OCI-M2 (cell line): ENCODE measurements at regions not wholly inside any gene's neighbourhood (a gene's known extent, or its start where the extent isn't known, plus 50 kb on each side); places are given as distances from the start of the nearest gene placed in this dataset.
"Not testable (repeated sequence)": the region's sequence is repeated elsewhere in the genome, so short reads cannot be mapped to it uniquely, and the experiment has no call there.

Experiments
- DNase-seq: peaks from one replicate; lab custom pipeline; 2025; ENCODE audit not compliant: unreplicated experiment; lab: John Stamatoyannopoulos, UW

DNA sequence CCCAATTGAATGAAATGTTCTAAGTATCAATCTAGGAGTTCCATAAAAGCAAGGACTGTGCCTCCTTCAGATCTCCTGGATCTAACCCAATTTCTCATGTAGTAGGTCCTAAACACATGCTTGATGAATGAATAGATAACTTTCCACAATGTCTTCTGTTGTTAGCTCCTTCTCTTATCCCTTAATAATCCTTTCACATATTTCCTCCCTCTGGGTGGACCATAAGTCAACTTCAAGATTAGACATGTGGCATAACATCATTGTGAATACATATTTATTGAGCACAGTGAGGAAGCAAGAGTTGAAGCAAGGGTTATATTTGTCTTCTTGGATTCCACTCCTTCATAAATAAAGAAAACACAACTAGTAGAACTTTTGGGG lies 108.6 kb upstream of the EGFLAM start:
- no peak for DNase-seq

DNA sequence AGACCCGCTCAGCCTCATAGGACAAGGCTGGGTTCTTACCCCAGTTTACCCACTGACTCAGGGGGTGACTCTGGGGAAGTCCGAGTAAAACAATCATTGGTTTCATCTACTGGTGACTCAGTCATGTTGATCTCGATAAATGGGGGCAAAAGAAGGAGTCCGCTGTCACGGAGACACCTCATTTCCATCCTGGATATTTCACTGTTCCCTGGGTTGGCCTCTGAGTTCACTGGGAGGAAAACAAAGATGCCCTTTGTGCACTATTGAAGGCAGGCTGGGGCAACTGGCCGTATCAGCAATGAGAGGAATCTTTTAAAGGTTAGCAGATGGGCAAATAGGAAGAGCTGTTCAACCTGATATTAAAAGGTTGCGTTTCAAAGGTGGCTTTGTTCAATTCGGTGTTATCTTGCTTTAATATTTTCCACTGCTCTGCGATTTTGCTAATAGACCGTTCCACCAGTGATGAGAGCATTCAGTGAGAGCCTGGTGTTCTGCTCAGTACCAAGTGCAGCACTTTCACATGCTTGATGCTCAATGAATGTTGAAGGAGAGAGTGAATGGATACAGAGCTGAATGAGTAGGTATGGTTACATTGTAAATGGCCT lies 110.2 kb upstream of the EGFLAM start:
- DNase-seq: no peak

DNA sequence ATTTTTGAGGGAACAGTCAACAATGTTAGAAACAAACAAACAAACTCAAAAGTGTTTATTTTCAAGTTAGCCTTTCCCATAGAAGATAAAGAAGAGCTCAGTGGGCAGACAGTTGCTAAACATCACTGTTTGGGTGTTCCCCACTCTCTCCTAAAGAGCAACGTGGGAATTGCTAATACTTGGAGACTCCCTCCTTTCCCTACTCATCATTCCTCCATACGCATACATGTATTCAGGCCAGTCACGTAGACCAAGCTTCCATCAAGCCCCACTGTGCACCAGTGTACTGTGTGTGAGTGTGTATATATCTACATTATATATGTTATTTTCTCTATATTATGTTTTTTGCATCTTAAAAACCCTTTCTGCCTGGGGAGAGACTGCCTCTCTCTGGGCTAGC lies 115.0 kb upstream of the EGFLAM start:
- DNase-seq: no peak

DNA sequence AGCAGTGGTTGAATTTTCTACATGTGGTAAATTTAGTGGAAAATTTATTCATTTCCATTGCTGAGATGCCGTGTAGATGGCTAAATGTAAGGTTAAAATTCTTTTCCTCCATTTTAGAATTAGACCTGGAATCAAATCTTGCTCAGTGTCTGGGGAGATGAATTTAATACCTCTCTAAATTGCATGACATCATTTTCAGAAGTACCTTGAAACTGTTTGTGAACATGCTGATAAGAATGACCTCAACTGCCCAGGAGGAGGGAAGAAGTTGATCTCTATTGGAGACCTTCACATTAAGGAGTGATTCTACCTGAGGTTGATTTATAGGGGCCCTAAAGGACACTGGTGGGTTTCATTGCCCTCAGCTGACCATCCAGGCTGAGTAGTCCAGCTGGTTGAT lies 116.7 kb upstream of the EGFLAM start:
- no peak for DNase-seq

DNA sequence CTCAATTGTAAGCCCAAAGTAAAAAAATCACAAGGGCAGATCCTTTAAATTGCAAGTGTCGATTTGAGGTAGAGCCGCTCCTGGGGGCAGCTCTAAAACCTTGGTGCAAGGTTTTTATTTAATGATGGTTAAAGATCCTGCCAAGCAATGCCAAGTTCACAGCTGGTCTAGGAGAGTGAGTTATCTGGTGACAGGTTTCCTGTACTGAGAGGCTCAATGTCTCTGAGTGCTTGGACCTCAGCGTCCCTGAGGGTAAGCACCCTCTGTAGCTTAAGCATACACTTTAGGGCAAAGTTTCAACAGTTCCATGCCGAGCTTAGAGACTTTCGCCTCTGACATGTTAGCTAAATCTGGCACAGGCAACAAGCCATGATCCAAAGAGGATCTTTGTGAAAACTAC lies 119.8 kb upstream of the EGFLAM start:
- no peak for DNase-seq

DNA sequence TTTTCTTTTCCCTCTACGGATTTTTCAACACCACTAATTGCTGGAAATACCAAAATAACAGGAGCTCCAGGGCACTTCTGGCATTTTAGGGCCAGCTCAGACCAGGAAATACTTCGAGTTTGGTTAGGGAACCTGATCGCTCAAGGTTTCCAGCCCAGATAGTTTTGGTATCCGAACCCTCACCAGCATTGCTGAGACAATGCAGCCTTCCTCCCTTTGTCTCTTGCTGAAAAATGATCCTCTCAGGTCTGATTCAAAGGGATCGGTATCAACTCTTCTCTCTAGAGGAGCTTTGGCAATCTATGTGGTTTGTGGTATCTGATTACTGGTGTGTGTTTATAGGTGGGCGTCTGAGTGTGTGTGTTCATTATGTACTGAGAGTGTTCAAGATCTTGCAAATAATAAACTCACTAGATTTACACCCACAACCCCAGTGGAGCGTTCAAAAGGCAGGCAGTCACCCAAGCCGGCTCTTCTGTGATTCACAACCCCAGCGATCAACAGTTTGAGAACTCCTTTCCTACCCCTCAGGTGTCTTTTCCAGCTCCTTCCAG lies 122.8 kb upstream of the EGFLAM start:
- DNase-seq: no peak

DNA sequence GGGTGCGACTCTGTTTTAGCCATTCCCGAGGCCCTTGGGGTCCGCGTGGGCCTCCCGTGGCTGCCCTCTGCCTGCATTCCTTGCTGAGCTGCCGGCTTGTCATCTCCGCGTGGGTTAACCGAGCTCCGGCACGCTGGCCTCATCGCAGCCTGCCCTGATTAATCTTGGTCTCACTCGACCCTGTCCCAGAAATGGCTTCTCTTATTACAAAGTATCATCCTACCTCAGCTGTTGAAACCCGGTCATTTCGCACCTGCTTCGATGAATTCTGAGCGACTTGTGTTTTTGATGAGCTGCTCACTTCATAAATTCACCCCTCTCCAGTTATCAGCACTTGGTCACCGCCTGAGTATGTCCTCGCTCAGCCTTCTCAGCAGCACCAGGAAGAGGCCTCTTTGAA lies 123.5 kb upstream of the EGFLAM start:
- DNase-seq: no peak

DNA sequence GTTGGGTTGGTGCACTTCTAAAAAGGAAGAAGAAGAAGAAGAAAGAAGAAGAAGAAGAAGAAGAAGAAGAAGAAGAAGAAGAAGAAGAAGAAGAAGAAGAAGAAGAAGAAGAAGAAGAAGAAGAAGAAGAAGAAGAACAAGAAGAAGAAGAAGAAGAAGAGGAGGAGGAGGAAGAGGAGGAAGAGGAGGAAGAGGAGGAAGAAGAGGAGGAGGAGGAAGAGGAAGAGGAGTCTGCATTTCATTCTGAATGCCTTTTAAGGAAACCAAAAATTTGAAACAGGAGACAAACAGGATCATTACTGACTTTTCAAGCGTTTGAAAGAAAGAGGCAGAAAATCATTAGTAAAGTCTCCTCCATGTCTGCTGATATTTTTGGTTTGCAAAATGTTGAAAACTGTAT lies 124.1 kb upstream of the EGFLAM start:
- not testable (repeated sequence) for DNase-seq

DNA sequence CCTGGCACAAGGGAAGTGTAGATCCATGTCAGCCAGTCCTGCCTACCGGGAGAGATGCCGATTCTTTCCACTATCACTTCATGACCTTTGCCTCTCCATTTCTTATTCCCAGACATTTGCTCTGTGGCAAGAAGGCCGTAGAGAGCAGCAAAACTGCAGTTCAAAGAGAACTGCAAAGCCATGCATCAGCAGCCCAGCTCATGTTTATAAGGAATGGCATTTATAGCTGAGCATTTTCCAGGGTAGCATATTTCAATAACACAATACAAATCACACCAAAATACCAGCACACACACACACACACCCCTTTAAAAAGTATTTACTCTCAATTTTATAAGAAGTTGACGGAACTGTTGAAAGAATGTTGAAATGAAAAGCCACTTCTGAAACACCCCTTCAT lies 126.7 kb upstream of the EGFLAM start:
- DNase-seq: no peak

DNA sequence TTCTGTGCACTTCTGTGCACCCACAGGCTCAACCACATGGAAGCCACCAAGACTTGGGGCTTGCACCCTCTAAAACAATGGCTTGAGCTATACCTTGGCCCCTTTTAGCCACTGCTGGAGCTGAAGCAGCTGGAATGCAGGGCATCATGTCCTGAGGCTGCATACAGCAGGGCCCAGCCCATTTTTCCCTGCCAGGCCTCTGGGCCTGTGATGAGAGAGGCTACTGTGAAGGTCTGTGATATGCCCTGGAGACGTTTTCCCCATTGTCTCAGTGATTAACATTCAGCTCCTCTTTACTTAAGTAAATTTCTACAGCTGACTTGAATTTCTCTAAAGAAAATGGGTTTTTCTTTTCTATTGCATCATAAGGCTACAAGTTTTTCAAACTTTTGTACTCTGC lies 134.0 kb upstream of the EGFLAM start:
- DNase-seq: no peak

DNA sequence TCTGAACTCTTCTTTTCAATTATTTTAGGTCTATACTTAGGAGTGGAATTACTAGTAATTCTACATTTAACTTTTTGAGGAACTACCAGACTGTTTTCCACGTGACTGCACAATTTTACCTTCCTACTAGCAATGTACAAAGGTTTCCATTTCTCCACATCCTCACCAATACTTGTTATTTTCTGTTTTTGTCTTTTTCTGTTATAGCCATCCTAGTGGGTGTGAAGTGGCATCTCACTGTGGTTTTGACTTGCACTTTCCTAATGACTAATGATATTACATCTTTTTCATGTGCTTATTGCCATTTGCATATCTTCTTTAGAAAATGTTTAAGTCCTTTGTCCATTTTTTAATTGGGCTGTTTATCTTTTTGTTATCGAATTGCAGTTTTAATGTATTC lies 136.9 kb upstream of the EGFLAM start:
- DNase-seq: no peak

DNA sequence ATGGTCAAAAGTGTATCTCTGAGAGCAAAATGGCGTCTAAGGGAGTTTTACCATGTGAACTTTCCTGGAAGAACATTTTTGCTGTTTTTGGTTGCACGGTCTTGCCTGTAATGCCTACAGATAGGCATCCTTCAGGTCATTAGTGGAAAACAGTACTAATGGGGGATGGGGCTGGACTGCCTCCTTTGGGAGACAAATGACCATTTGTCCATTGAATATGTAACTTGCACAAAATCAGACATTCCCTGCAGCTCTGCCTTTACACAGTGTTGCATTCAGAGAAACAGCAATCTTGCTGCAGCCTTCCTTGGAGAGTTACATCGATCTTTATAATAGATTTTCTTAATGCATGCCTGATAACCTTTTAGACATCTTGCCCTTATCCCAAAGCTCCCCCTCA lies 138.5 kb upstream of the EGFLAM start:
- no peak for DNase-seq

DNA sequence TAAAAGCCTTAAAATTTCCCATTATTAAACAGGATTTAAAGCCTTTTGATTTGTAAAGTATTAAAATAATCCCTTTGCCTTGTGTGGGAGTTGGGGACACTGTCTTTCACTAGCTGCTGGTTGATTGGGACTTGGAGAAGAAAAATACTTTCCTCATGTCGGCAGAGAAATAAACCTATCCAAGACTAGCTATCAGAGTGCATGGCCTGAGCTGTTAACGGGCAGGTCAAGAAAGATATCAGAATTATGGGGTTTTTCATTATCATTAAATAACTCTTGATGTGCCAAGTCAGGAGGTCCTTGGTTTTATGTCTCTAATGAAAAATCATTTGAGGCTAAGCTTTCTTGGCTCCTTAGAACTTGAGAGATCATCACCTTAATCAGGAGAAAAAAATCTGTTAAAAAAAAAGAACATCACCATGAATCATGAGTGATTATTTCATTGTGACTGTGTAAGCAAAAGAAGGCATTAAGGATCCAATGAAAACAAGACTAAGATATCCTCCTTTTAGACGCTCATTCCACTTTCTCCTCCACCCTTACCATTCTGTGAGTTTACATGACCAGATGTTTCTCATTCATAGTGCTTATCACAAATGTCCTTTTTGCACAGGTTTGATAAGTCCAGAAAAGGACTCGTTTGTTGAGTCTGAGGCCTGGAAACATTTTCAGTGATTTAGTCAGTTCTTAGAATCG lies 140.4 kb upstream of the EGFLAM start:
- DNase-seq: no peak

DNA sequence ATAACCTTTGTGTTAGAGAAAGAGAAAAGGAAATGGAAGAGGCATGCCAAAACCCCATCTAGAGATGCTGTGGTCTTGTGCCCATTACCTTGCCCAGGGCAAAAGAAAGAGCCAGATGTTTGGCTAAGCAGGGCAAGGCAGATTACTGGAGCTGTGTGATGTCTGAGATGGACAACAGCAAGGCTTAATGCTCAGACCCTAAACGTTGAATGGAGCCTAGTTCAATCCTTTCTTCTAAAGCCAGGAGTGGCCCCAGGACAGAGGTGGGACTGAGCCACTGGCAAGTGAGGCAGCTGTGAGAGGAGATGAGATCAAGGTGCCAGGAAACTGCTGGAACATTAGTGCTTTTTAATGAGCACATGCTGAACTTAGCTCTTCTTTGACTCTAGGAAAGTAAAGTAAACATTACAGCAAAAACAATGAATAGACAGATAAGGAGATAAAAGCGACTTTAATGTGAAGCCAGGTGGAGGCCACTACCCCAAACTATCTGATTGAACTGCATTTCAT lies 143.0 kb upstream of the EGFLAM start:
- no peak for DNase-seq

DNA sequence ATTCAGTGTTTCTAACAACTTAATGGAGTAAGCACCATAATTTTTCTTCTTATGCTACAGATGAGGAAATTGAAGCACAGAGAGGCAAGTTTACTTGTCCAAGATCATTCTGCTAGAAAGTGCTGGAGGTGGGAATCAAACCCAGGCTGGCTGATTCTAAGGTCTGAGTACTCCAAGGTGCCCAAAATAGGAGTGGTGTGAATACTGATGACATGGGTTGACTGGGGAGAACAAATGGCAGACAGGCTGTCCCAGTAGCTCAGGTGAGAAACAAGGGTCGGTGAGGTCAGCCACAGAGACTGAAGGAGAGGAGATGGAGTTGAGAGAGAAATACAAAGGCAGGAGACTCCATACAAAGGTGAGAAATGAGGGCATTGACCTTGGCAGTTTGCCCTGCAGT lies 144.5 kb upstream of the EGFLAM start:
- DNase-seq: no peak

DNA sequence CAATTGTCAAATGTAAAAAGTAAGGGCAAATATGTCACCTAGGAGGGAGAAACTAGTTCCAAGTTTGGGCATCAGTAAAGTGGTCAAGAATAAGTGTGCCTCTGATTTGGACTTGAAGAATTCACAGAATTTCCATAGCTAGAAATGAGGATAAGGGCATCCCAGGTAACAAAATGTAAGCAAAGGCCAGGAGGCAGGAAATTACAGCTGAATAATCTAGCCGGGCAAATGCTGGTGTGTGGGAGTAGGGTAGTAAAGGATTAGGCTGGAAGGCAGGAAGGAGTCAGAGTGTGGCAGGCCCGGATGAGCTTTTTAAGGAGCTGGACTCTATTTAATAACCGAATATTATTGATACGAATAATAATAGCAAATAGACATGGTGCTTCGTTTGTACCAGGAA lies 144.9 kb upstream of the EGFLAM start:
- no peak for DNase-seq

DNA sequence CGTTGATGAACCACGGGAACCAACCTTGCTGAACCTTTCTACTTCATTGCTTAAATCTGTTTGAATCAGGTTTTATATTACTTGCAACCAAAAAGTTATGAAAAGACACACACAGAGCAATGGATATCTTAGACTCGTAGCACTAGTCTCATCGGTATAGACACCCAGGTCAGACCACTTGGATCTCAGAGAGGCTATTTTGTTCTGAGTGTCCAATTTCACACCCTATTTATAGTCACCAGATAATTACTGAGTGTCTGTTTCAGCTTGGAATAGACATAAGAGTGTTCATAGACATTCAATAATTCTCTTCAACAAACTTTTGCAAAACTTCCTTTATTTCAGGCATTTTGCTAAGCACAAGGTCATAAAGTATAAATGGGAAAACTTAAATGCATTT lies 145.4 kb upstream of the EGFLAM start:
- no peak for DNase-seq

DNA sequence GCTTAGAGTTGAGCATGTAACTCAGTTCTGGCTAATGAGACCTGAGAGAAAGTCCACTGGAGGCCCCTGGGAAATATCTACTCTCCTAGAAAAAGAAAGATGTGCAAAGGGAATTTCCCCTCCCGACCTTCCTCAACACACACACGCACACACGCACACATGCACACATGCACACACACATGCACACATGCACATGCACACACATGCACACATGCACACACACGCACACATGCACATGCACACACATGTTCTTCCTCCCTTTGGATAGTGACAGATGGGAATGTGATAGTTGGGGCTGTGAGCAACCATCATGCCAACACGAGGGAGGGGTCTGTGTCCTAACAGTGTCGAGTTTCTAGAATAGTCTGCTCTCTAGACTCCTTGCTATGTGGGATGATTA lies 148.2 kb upstream of the EGFLAM start:
- DNase-seq: no peak

DNA sequence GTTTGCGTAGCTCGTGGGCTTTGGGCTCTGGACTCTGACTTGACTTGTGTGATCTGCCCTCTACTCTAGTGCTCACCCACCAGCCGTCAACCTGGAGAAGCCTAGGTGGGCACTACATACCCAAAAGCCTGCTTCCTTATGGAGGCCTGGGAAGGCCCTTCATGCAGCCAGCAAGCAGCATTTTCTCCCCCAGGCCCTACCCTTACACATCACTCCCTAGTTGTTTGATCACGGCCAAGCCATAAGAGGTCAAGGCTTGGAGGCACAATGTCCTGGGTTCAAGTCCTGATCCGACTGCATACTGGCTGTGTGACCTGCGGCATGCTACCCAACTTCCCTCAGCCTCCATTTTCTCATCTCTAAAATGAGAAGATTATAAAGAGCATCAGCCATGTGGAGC lies 151.3 kb upstream of the EGFLAM start:
- DNase-seq: no peak

DNA sequence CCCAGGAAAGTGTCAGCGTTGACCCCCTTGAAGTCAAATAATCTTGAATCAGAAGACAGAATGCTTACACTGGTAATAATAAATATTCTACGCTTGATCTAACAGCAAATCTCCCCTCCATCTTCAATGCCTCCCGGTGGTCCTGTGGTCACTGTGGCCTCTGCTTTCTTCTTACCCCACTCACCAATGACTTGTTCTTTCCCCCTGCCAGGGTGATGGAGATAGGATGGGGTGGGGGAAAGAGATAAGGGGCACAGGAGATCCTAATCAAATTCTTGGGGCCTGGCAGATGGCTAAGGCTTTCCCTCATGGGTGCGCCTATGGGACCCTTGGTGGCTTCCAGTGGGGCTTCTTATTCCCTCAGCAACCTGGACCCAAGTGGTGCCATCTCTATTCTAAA lies 152.6 kb upstream of the EGFLAM start:
- no peak for DNase-seq

DNA sequence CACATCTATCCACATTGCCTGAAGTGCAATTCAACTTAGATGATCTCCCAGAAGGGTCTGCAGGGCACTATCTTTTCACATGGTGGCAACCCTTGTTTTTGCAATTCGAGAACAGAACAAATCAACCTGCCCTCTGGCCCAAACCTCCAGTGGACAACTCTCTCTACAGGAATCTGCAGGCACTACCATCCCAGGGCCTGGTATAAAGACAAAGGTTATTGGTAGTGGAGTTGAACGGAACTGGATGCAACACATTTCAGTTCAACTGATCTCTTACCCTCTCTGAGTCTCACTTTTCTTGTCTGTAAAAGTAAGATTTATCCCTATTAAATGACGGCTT lies 153.2 kb upstream of the EGFLAM start:
- DNase-seq: no peak

DNA sequence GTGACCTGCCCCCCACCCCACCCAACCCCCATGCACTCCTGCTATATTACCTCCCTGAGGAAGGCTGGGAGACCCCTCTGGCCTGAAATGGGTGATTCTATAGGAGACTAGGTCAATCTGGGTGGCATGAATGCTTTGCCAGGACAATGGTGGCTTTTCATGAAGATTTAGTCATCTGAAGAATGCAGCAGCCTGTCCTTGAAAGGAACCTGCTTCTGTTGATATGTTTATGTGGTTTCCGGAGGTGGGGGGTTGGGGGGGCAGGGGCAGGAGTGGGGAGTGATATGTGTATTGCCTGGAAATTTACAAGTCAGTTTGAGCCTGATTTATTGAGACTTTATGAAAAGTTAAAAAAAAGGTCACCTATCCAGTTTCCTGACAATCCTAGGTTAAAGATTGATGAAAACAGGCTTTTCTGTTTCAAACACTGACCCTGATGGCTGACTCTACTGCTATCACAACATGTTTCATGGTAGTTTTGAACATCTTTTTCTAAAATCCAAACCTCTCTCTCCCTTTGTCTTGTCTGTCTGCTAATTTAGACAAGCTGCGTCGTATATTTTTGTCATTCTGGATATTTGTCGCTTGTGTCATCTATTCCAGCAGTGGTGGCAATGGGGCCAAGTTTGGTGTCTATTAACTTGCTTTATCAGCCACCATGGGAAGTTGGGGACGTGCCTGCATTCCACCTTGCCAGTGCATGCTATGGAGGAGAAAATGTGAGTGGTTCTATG lies 153.7 kb upstream of the EGFLAM start:
- DNase-seq: no peak
